Left lung (tissue), 4 donors: ENCODE measurements at regions not wholly inside any gene's neighbourhood (a gene's known extent, or its start where the extent isn't known, plus 50 kb on each side); places are given as distances from the start of the nearest gene placed in this dataset.

ENCODE experiments used
- ATAC-seq: fragments of 200-7000 bp; cut with Tn5 transposase; one replicate; pipeline ENCODE4 v1.9.1; 2020; ENCODE audit warnings: moderate library complexity
- DNase-seq, 4 donors: peaks; one replicate each; pipeline ENCODE4 v3.0.0-alpha.2; 2013 to 2020
- H3K27ac ChIP-seq, 2 donors: fragments of 200-600 bp; sonication (generic) in 1 of 2; one replicate each; pipeline versions ENCODE4 v1.5.0 to v1.8.0; 2020 to 2021
- H3K27me3 ChIP-seq, 2 donors: fragments of 200-600 bp; sonication (generic) in 1 of 2; one replicate each; pipeline versions ENCODE4 v1.5.0 to v1.8.0; 2020 to 2021
- H3K36me3 ChIP-seq, 2 donors: fragments of 200-600 bp; sonication (generic) in 1 of 2; one replicate each; pipeline versions ENCODE4 v1.5.0 to v1.8.0; 2020 to 2021
- H3K4me1 ChIP-seq, 2 donors: fragments of 200-600 bp; one replicate each; pipeline ENCODE4 v1.8.0; 2021
- H3K4me3 ChIP-seq, 2 donors: fragments of 200-600 bp; sonication (generic) in 1 of 2; one replicate each; pipeline versions ENCODE4 v1.5.0 to v1.8.0; 2020 to 2021; ENCODE audit warnings: mild to moderate bottlenecking in 1 of 2
- H3K9me3 ChIP-seq, 2 donors: fragments of 200-600 bp; sonication (generic) in 1 of 2; one replicate each; pipeline versions ENCODE4 v1.5.0 to v1.8.0; 2020 to 2021
- intact Hi-C, 2 donors: fragments of 100-400 bp; cut with DNase I; formaldehyde crosslinking; loops; one replicate each; pipeline versions ENCODE4 v1.11.2 to v1.14.2; 2022
- TF ChIP-seq, protein P1 (sequence below), 2 donors: fragments of 200-600 bp; sonication (generic) in 1 of 2; IDR thresholded peaks; one replicate each; pipeline versions ENCODE4 v1.5.0 to v1.8.0; 2021; ENCODE audit warnings: antibody characterized with exemption in 2 of 2
- donor health status: DM: no; HTN: yes; CAD: no.
- donor health status: DM: no; HTN: no; CAD: no.

DNA sequence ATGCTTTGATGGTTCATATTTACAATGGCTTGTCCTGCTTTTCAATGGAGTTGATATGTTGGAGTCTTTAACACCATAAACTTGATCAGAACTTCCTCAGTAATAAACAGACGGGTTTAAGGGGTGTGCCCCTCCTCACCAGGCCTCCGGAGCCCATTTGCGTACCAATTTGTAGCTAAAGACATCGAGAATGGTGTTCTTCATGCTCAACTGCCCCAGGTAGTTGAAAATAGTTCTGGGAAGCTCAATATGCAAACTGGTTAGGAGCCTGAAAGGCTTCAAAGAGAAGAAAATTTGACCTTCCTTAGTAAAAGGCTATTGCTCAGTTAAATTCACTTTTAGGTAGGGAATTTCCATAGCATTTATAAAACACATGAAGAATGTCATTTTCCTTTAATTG lies 68.1 kb upstream of the RRP15 start:
- H3K27me3 ChIP-seq, result no peaks in the 10 kb centered on the region
- H3K4me3 ChIP-seq, result no peak overlapping the region
- DNase-seq, result no peak
- intact Hi-C loops, result no loop called here
- no peak overlapping the region for H3K27ac ChIP-seq
- H3K4me1 ChIP-seq, result no peaks in the 10 kb centered on the region
- no peaks in the 10 kb centered on the region for H3K9me3 ChIP-seq
- TF ChIP-seq, protein P1, sequence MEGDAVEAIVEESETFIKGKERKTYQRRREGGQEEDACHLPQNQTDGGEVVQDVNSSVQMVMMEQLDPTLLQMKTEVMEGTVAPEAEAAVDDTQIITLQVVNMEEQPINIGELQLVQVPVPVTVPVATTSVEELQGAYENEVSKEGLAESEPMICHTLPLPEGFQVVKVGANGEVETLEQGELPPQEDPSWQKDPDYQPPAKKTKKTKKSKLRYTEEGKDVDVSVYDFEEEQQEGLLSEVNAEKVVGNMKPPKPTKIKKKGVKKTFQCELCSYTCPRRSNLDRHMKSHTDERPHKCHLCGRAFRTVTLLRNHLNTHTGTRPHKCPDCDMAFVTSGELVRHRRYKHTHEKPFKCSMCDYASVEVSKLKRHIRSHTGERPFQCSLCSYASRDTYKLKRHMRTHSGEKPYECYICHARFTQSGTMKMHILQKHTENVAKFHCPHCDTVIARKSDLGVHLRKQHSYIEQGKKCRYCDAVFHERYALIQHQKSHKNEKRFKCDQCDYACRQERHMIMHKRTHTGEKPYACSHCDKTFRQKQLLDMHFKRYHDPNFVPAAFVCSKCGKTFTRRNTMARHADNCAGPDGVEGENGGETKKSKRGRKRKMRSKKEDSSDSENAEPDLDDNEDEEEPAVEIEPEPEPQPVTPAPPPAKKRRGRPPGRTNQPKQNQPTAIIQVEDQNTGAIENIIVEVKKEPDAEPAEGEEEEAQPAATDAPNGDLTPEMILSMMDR (IDR thresholded peaks at IDR 0.05), result no peak
- H3K36me3 ChIP-seq, result no peaks in the 10 kb centered on the region
- no peak for ATAC-seq

DNA sequence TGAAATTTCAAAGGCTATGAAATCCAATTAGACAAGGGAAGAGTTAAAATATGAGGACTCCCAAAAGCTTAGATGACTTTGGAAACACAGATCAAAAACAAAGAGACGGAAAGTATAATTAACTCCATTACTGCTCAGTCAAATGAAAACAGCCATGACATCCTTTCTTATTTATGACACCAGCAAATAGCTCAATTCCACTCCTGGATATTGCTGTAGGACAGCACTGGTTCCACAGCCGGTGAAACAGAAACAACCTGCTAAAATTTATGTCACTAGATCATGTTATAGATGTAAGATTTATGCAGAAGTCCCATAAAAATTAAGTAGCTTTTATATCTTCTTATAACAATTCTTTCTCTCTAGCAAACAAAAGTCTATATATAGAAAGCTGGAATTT lies 65.6 kb upstream of the RRP15 start:
- no peak overlapping the region for H3K27ac ChIP-seq
- ATAC-seq (no peak), DNase-seq (no peak)
- TF ChIP-seq, protein P1 (IDR thresholded peaks at IDR 0.05), result no peak
- no peaks in the 10 kb centered on the region for H3K9me3 ChIP-seq
- intact Hi-C loops, result no loop called here
- no peaks in the 10 kb centered on the region for H3K36me3 ChIP-seq
- no peaks in the 10 kb centered on the region for H3K27me3 ChIP-seq
- H3K4me1 ChIP-seq, result no peaks in the 10 kb centered on the region
- H3K4me3 ChIP-seq, result no peak overlapping the region

DNA sequence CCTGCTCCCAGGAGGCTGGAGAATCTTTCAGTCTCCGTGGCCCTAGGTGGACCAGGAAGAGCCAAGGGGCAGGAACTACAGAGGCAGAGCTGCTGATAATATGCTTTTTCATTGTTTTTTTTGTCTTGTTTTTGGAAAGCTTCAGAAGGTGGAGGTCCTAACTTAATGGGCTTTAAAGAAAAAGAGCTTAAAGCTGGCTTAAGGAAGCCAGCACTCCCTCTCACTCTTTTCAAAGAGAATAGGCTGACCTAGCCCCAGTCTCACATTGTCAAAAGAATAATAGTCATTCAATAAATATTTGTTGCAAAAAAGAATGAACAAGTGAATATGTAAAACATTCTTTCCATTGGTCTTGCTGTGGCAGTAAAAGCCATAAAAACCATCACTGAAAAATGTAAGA lies 61.0 kb upstream of the RRP15 start:
- H3K4me3 ChIP-seq, result no peak overlapping the region
- intact Hi-C loops, result no loop called here
- no peaks in the 10 kb centered on the region for H3K27me3 ChIP-seq

DNA sequence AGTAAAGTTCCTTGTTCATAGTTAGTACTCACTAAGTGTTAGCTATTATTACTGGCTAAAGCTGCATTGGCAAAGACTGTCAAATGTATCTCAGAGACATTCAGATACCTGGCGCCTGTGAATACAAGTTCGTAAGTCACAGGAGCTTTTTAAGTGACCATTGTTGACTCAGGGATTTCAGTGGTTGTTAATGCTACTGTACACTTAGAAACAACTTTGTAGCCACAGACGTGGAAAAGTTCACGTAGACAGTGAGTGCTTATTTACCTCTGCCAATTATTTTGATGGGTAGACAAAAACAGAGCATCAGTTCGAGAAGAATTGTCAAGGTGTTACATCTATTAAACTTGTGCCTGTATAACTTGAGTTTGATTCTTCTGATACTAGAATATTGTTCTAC lies 59.1 kb upstream of the RRP15 start:
- H3K9me3 ChIP-seq, result no peaks in the 10 kb centered on the region
- TF ChIP-seq, protein P1 (IDR thresholded peaks at IDR 0.05), result no peak
- H3K4me1 ChIP-seq, result no peaks in the 10 kb centered on the region
- DNase-seq (no peak), ATAC-seq (no peak)
- no peak overlapping the region for H3K4me3 ChIP-seq
- H3K27me3 ChIP-seq, result no peaks in the 10 kb centered on the region
- no peak overlapping the region for H3K27ac ChIP-seq
- H3K36me3 ChIP-seq, result no peaks in the 10 kb centered on the region
- intact Hi-C loops, result no loop called here

More for the DNA sequence above, 61.0 kb upstream of the RRP15 start:
- Histone ChIP-seq H3K9me3 (no peaks in the 10 kb centered on the region), H3K27ac (no peak overlapping the region), H3K4me1 (no peaks in the 10 kb centered on the region), H3K36me3 (no peaks in the 10 kb centered on the region)
- ATAC-seq, result no peak
- no peak for DNase-seq
- TF ChIP-seq, protein P1 (IDR thresholded peaks at IDR 0.05), result no peak
